ENCODE measurements at regions not wholly inside any gene's neighbourhood (a gene's known extent, or its start where the extent isn't known, plus 50 kb on each side); places are given as distances from the start of the nearest gene placed in this dataset.
"Not testable (repeated sequence)": the region's sequence is repeated elsewhere in the genome, so short reads cannot be mapped to it uniquely, and the experiment has no call there.

DNA sequence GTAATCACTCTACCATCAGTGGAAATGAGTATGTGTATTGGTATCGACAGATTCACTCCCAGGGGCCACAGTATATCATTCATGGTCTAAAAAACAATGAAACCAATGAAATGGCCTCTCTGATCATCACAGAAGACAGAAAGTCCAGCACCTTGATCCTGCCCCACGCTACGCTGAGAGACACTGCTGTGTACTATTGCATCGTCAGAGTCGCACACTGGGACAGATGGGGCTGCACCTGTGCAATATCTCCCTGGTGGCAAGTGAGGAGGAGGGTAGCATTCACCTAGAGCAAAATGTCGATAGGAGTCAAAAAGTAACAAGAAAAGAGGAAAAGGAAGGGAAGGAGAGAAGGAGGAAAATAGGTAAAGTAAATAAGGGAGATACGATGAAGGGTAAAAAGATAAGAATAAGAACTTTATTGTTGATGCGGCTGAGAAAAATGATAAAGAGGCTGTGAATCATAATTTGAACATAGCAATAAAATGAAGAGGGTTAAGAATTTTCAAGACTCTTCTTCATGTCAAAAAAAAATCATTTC, 450.5 kb upstream of the OR4E1 start:
- no peak for DNase-seq

DNA sequence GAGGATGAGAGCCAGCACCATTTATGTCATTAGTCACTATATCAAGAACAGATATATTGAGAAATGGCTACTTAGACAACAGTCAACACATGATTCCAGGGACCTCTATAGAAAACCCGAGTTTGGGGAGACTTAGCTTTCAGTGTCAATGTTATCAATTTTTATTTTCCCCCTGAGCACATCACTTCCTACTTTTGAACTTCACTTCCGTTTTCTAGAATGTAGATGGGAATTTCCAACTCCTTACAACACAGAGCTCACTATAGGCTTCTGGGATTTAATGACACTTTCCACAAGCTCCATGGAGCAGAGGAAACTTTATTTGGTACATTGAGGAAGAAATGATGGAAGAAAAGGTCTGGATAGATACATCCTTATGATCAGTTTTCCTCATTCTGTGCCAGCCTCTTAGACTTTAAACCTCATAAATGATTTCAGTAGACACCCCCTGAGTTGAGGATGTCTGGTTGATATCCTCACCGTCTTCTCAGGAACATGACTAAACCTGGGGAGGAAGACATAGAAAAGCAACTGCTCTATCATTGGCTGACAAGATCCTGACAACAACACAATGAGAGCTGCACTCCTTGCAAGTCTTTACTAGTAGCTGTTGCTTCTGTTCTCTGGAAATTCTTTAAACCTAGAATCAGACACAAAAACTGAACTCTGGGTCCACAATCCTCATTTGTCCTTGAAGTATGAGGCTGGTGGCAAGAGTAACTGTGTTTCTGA, 449.4 kb upstream of the OR4E1 start:
- peak; percentile 71 for DNase-seq

DNA sequence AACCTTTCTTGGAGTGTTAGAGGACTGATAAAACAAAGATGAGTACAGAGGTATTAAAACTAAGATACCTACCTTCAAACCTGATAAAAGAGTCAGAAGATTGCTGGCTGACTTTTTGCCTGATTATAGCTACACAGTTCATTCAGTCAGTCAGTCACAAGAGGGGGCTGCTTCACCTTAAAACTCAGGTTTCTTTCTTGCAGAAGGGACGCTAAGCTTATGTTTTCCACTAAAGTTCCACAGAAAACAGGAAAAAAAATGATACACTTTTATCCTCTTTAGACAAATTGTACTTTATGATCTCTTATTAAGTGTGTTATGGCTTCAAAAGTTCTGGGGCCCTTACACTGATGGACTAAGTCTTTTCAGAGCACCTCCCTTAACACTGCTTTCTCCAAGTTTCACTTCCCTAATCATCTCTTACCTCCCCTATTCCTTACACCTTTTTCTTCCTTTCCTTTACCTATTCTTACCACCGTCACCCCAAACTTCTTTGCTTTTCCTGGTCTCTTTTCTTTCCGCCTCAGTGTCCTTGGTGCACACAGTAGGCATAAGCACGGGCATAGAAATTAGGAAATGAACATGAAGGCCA, 448.7 kb upstream of the OR4E1 start:
- no peak for DNase-seq

GRCh38 chr14:22118899-22119477, 445.4 kb upstream of the OR4E1 start:
- DNase-seq: no peak

GRCh38 chr14:22113401-22113800, 439.8 kb upstream of the OR4E1 start:
- no peak for DNase-seq

DNA sequence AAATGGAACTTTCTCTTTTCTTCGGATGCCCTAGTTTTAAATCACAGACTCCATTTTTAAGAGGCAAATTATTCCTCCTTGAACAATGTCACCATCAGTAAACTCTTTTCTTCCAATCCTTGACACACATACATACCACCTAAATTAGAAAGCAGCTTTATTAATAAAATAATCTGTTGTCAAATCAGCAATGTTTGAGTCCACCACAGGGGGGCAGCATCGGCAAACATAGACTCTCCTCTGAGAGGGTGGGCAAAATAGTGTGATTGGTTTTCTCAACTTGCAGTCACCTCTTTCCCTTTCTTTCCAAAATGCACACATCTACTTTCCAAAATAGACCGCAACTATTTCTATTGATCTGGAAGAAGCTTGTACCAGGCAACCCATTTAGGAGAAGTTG, 438.4 kb upstream of the OR4E1 start:
- DNase-seq: no peak

DNA sequence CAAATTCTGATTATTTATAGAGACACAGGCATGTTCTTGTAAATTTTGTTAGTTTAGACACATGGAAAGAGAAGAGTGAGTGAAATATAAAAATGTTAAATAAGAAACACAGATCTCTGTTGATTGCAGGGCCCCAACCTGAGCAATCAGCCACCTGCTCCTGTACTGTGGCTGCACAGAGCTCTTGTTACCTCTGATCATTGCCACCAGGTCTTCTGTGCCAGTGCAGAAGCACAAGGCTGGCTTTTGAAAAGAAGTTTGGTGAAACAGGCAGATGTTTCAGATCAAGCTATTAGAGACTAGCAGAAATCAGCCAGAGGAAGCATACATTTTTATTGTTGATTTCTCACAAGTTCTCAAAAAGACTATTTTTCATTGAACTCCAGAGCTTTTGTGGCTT, 434.1 kb upstream of the OR4E1 start:
- DNase-seq: no peak

- DNase-seq: no peak
These were observed 433.4 kb upstream of the OR4E1 start for GRCh38 chr14:22106700-22107697.

GRCh38 chr14:22105624-22106006, 432.0 kb upstream of the OR4E1 start:
- no peak for DNase-seq

- DNase-seq: no peak
These were observed 431.5 kb upstream of the OR4E1 start for GRCh38 chr14:22105006-22105623.

- not testable (repeated sequence) for DNase-seq
These were observed 427.1 kb upstream of the OR4E1 start for GRCh38 chr14:22100764-22101120.

- peak; percentile 44 for DNase-seq
These were observed 426.5 kb upstream of the OR4E1 start for GRCh38 chr14:22099942-22100763.

DNA sequence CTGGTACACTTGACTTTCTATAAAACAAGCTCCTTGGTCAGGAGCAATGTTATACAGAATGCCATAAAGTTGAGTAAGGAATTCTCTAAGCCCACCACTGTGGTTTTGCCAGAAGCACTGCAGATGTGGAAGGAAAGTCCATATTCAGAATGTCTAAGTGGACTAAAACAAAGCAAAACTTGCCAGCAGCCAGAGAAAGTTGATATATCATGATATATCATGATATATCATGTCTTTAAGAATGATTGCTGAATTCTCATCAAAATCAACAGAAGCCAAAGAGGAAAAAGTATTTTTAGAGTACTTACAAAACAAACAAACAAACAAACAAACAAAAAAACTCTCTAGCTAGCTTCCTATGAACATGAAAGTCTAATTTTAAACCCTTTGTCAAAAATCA, 424.8 kb upstream of the OR4E1 start:
- DNase-seq: no peak

- peak; percentile 27 for DNase-seq
These were observed 424.1 kb upstream of the OR4E1 start for GRCh38 chr14:22097586-22098292.

DNA sequence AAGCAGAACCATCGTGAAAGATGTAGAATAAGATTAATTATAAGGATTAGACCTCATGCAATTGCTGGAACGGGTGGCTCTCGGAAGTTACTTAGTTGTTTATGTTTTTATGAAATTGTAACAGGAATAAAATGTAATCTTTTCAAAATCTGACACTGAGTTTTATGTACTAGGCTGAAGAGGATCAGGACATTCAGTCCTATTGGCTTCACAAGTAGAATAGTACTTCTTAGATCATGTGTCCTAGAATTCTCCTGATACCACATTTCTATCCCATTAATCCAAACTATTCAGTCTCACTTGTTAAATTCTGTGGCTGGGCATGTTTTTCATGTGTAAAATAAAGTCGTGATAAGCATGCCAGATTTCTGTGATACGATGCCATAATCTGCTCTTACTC, 423.5 kb upstream of the OR4E1 start:
- no peak for DNase-seq

GRCh38 chr14:22096514-22096895, 422.9 kb upstream of the OR4E1 start:
- DNase-seq: peak; percentile 36

DNA sequence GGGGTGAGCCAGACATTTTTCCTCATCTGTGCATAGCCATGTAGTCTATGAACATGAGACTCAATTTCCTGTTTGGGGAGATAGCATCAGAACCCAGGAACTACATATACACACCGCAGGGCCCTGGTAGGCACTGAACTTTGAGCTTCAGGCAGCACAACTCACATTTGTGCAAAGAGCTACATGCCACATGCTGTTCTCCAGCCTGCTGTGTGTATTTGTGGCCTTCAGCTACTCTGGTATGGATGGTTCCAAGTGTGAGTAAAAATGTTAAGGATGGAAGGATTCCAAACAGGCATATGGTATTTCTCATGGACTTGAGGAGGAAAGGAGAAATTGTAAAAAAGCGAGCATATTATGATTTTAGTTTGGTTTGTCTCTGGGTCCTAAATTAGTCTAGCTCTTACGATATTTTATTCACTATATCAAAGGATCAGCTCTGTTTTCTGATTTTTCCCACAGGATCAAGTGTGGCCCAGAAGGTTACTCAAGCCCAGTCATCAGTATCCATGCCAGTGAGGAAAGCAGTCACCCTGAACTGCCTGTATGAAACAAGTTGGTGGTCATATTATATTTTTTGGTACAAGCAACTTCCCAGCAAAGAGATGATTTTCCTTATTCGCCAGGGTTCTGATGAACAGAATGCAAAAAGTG, 422.4 kb upstream of the OR4E1 start:
- DNase-seq: peak; percentile 31

GRCh38 chr14:22089940-22090339, 416.3 kb upstream of the OR4E1 start:
- no peak for DNase-seq

DNA sequence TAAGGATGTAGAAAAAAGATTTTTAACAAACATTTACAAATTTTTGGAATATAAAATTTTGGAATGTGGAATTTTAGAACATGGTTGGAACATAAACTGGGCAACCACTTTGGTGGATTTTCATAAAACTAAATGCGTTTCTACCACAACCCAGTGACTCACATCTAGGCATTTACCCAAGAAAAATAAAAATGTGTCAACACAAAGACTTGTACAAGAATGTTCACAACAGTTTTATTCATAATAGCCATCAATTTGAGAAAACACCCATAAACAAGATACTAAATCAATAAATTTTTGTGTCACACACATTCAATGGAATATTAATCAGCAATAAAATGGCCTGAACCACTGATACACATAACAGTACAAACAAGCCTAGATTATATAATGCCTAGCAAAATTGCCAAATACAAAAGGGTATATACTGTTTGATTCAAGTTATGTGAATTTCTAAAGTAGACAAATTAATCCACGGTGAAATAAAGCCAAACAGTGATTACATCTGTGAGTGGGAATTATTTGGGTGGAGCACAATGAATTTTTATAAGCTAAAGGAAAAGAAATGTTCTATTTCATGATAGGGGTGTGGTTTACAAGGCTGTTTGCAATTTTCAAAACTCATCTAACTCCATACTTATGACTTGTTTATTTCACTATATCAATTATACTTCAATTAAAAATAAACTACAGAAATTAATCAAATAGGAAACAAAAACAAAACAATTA, 415.2 kb upstream of the OR4E1 start:
- no peak for DNase-seq

DNA sequence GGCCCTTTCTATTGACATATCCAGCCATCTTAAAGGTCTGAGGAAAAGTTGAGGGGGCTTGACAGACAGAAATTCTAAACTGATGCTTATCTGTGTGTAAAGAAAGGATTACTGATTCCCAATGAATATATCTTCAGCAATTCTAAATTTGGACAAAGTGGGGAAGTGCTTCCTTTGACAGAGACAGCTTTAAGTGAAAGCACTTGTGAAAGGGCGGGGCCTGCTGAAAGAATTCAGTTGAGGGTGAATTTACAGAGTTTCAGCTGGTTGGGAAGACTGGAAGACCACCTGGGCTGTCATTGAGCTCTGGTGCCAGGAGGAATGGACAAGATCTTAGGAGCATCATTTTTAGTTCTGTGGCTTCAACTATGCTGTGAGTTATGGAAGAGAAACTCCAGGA, 412.5 kb upstream of the OR4E1 start:
- no peak for DNase-seq
